ENCODE measurements at regions not wholly inside any gene's neighbourhood (a gene's known extent, or its start where the extent isn't known, plus 50 kb on each side); places are given as distances from the start of the nearest gene placed in this dataset.

DNA sequence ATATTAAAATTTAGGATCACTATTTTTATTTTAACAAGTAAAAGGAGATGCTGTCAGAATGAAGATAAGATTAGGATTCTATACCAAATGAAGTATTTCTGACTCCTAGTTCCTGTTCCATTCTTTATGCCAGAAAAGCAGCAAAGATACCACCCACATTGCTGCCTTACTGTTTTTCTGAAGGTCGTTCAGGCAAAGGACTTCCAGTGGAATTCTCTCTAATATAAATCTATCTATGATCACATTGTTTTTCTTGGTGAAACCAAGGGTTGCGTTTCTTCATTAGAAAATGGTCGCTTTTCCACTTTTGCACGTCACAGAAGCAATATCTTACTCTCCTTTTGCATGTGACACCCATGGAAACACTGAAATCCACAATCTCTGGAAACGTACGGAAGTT lies 594.8 kb upstream of the ADGRL2 start:
- TF ChIP-seq, protein P1, sequence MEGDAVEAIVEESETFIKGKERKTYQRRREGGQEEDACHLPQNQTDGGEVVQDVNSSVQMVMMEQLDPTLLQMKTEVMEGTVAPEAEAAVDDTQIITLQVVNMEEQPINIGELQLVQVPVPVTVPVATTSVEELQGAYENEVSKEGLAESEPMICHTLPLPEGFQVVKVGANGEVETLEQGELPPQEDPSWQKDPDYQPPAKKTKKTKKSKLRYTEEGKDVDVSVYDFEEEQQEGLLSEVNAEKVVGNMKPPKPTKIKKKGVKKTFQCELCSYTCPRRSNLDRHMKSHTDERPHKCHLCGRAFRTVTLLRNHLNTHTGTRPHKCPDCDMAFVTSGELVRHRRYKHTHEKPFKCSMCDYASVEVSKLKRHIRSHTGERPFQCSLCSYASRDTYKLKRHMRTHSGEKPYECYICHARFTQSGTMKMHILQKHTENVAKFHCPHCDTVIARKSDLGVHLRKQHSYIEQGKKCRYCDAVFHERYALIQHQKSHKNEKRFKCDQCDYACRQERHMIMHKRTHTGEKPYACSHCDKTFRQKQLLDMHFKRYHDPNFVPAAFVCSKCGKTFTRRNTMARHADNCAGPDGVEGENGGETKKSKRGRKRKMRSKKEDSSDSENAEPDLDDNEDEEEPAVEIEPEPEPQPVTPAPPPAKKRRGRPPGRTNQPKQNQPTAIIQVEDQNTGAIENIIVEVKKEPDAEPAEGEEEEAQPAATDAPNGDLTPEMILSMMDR (IDR thresholded peaks at IDR 0.05; ENCODE audit: low read depth, low read length, missing input control): no peak
- TF ChIP-seq GABPA (IDR thresholded peaks at IDR 0.05 in 1 of 2, conservative IDR thresholded peaks at IDR 0.05 in 1 of 2): no peak
- TF ChIP-seq, protein P2, sequence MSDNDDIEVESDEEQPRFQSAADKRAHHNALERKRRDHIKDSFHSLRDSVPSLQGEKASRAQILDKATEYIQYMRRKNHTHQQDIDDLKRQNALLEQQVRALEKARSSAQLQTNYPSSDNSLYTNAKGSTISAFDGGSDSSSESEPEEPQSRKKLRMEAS (IDR thresholded peaks at IDR 0.05): no peak
- TF ChIP-seq, protein P3, sequence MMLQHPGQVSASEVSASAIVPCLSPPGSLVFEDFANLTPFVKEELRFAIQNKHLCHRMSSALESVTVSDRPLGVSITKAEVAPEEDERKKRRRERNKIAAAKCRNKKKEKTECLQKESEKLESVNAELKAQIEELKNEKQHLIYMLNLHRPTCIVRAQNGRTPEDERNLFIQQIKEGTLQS (IDR thresholded peaks at IDR 0.05): no peak

Measured in liver (tissue), 3 donors.